ENCODE measurements at regions not wholly inside any gene's neighbourhood (a gene's known extent, or its start where the extent isn't known, plus 50 kb on each side); places are given as distances from the start of the nearest gene placed in this dataset.

GRCh38 chr2:39602616-39603015, 63.1 kb upstream of the TMEM178A start:
- Histone ChIP-seq H3K4me1 (ENCODE audit: control insufficient read depth, insufficient read depth, low read length) (peaks cover 4% of the 10 kb centered on the region), H3K27ac (ENCODE audit: low read depth, low read length) (no peak overlapping the region), H3K9ac (ENCODE audit: extremely low read depth, low read length, poor library complexity, severe bottlenecking) (no peak overlapping the region), H3K4me3 (ENCODE audit: low read length) (no peak overlapping the region), H3K36me3 (ENCODE audit: control insufficient read depth, insufficient read depth, low read length) (no peaks in the 10 kb centered on the region), H3K27me3 (ENCODE audit: control insufficient read depth, insufficient read depth, low read length, poor library complexity, severe bottlenecking) (no peaks in the 10 kb centered on the region), H3K9me3 (ENCODE audit: control insufficient read depth, low read length) (no peaks in the 10 kb centered on the region)
- Mint-ChIP-seq H3K27me3 (ENCODE audit: insufficient read depth) (no peaks in the 10 kb centered on the region), H3K27ac (no peak overlapping the region), H3K36me3 (ENCODE audit: low read depth) (no peaks in the 10 kb centered on the region), H3K9me3 (no peaks in the 10 kb centered on the region), H3K4me1 (peaks cover 21% of the 10 kb centered on the region), H3K4me3 (no peak overlapping the region)
- DNase-seq: no peak
- TF ChIP-seq CTCF (conservative IDR thresholded peaks at IDR 0.05): no peak
- WGBS, 2 experiments (ENCODE audit: insufficient coverage in 1 of 2, insufficient read length in 1 of 2): no CpG with 5 or more reads among the region's 1 CpG

- no peaks in the 10 kb centered on the region for H3K27me3 Mint-ChIP-seq (ENCODE audit: insufficient read depth)
- no peaks in the 10 kb centered on the region for H3K9me3 Mint-ChIP-seq
- H3K9me3 ChIP-seq (ENCODE audit: control insufficient read depth, low read length): no peaks in the 10 kb centered on the region
- no peaks in the 10 kb centered on the region for H3K27me3 ChIP-seq (ENCODE audit: control insufficient read depth, insufficient read depth, low read length, poor library complexity, severe bottlenecking)
- WGBS, 2 experiments (ENCODE audit: insufficient coverage in 1 of 2, insufficient read length in 1 of 2): 43% methylated on average over 2 of the region's 2 CpGs; no CpG with 5 or more reads in 1 of the 2 experiments
- H3K4me1 ChIP-seq (ENCODE audit: control insufficient read depth, insufficient read depth, low read length): peaks cover 4% of the 10 kb centered on the region
- H3K4me3 Mint-ChIP-seq: no peak overlapping the region
- DNase-seq: no peak
- TF ChIP-seq CTCF (conservative IDR thresholded peaks at IDR 0.05): no peak
- no peak overlapping the region for H3K27ac ChIP-seq (ENCODE audit: low read depth, low read length)
- H3K36me3 ChIP-seq (ENCODE audit: control insufficient read depth, insufficient read depth, low read length): no peaks in the 10 kb centered on the region
- no peak overlapping the region for H3K27ac Mint-ChIP-seq
- H3K4me3 ChIP-seq (ENCODE audit: low read length): no peak overlapping the region
- H3K4me1 Mint-ChIP-seq: peaks cover 26% of the 10 kb centered on the region
- no peak overlapping the region for H3K9ac ChIP-seq (ENCODE audit: extremely low read depth, low read length, poor library complexity, severe bottlenecking)
- H3K36me3 Mint-ChIP-seq (ENCODE audit: low read depth): no peaks in the 10 kb centered on the region
These were observed 62.3 kb upstream of the TMEM178A start for GRCh38 chr2:39603436-39603835.

- no peaks in the 10 kb centered on the region for H3K36me3 Mint-ChIP-seq (ENCODE audit: low read depth)
- peaks cover 34% of the 10 kb centered on the region for H3K4me1 Mint-ChIP-seq
- no peak for DNase-seq
- H3K9ac ChIP-seq (ENCODE audit: extremely low read depth, low read length, poor library complexity, severe bottlenecking): no peak overlapping the region
- peaks cover 8% of the 10 kb centered on the region for H3K4me1 ChIP-seq (ENCODE audit: control insufficient read depth, insufficient read depth, low read length)
- no peaks in the 10 kb centered on the region for H3K9me3 Mint-ChIP-seq
- H3K27me3 Mint-ChIP-seq (ENCODE audit: insufficient read depth): no peaks in the 10 kb centered on the region
- no peaks in the 10 kb centered on the region for H3K27me3 ChIP-seq (ENCODE audit: control insufficient read depth, insufficient read depth, low read length, poor library complexity, severe bottlenecking)
- 93 to 96% methylated on average over 4 of the region's 4 CpGs for WGBS, 2 experiments (ENCODE audit: insufficient coverage in 1 of 2, insufficient read length in 1 of 2)
- no peaks in the 10 kb centered on the region for H3K9me3 ChIP-seq (ENCODE audit: control insufficient read depth, low read length)
- no peak overlapping the region for H3K27ac Mint-ChIP-seq
- no peak overlapping the region for H3K4me3 ChIP-seq (ENCODE audit: low read length)
- no peak overlapping the region for H3K27ac ChIP-seq (ENCODE audit: low read depth, low read length)
- H3K36me3 ChIP-seq (ENCODE audit: control insufficient read depth, insufficient read depth, low read length): no peaks in the 10 kb centered on the region
- H3K4me3 Mint-ChIP-seq: no peak overlapping the region
- TF ChIP-seq CTCF (conservative IDR thresholded peaks at IDR 0.05): no peak
These were observed 60.9 kb upstream of the TMEM178A start for GRCh38 chr2:39604866-39605265.

All from endodermal cell (in vitro differentiated cells).